Mucosa of gallbladder (tissue), 1 donor: ENCODE measurements at regions not wholly inside any gene's neighbourhood (a gene's known extent, or its start where the extent isn't known, plus 50 kb on each side); places are given as distances from the start of the nearest gene placed in this dataset.

Experiments
- DNase-seq: peaks from one replicate; pipeline ENCODE4 v3.0.0-alpha.2; 2020; ENCODE audit warnings: low spot score
- donor health status: DM: no; HTN: no; CAD: no.

GRCh38 chr9:78563269-78563668 is 266.3 kb downstream of the PSAT1 start:
- DNase-seq, result no peak

DNA sequence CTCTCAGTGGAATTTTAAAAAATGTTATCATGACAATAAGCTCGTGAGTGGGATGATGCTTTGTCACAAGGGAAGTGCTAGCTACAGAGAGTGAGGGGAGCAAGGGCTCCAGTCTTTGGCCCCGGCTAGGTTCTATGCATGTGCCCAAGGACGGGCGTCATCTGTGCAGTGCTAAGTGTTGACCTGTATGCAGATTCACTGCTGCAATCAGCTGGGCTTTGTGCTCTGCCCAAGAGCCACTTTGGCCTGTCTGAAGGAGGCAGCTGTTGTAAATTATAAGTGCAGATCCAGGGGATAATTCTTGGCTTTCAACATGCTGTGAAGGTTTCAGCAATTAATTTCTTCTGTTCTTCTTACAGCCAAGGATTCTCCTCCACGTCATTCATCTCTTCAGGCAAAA is 268.6 kb downstream of the PSAT1 start:
- no peak for DNase-seq

DNA sequence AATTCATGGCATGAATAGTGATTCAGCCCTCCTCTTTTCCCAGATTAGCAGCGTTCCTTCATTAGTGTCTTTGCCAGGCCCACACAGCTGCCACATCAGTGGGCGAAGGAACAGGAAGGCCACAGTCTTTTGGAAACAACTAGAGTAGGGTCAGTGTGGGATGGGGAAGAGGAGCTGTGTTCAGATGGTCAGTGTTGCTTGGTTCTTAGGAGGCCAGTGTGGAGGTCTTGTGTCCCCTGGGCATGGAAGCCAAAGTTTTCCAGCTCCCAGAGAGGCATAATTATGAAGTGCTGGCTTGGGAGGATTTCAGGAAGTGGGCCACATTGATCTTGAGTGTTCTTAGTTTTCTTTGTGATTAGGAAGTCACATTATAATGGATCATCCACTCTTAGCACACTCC is 269.6 kb downstream of the PSAT1 start:
- no peak for DNase-seq

DNA sequence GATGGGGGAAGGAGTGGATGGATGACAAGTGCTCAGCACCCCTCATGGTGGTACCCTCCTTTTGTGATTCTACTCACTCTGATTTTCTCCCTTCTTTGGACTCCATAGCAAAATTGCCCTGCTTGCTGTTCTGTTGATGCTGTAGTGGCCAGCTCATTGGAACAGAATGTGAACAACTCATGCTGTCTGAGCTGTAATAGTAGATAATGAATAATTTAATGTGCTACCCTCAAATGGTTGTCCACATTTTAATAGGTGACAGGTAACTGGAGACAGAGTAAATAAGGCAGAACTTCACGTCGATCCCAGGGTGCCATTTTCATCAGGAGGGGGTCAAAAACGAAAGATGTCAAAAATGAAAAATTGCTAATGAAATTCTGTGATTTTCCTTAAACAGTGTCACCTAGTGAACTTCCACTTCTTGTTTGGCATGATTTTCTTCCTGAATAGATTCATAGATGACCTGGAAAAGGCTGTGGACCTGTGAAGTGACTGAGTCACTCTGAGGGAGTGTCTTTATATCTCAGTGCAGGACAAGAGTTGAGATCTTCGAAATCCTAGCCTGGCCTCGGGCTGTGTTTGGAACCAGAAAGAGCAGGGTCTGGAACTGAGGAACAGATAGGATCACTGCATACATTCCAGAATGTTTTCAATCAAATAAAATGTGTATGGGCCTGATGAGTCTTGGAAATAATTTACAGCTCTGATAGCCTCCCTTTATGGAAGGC is 270.2 kb downstream of the PSAT1 start:
- no peak for DNase-seq

- DNase-seq, result no peak
These were observed 270.8 kb downstream of the PSAT1 start for GRCh38 chr9:78567693-78568092.

DNA sequence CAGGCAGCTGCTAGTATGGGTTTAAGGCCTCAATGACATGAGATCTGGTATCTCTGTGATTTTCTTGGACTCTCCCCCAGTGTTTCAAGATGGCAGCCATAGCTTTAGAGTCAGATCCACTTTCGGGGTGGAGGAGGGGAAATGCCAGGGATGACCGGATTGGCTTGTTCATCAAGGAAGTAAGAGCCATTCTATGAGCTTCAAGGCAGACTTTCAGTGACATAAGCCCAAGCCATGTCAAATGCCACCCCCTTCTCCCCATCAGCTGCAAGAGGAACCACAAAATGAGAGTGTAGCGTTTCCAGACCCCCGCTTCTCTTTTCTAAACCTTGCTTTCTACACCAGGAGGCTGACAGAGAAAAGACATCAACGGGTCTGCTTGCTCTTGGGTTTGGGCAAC is 271.8 kb downstream of the PSAT1 start:
- DNase-seq, result no peak

DNA sequence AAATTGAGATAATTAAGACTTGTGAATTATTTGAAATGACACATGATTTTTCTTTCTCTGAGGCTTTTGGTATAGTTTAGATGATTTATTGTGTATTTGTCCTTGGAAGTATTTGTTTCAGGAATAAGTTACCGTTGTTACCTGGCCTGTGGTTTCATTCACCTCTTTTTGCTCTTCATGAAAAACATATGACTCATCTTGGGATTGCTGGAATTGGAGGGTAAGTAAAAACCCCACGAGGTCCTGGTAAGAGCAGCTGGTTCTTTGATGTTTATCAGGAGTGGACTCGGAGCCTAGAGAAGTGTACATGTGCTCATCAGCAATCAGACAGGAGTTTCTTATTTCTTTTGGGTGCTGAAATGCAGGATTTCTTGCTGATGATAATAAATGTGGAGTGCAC is 275.3 kb downstream of the PSAT1 start:
- no peak for DNase-seq

DNA sequence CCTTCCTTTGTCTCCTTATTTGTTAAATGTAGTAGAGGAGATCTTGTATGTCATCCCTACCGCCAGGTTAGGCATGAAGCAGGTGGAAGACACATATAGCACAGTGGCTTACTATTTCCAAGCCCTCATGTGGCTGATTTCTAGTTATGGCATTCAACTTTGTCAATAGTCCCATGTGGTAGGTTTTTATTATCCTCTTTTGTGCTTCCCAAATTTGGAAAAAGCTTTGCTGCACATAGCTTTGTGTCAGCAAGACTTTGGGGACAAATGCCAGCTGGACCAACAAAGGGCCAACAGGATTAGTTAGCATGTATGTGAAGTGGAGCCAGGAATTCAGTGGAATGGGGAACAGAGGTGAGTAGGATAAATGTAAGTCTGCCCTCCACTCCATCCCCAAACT is 276.3 kb downstream of the PSAT1 start:
- no peak for DNase-seq

GRCh38 chr9:78573669-78574068 is 276.7 kb downstream of the PSAT1 start:
- no peak for DNase-seq

DNA sequence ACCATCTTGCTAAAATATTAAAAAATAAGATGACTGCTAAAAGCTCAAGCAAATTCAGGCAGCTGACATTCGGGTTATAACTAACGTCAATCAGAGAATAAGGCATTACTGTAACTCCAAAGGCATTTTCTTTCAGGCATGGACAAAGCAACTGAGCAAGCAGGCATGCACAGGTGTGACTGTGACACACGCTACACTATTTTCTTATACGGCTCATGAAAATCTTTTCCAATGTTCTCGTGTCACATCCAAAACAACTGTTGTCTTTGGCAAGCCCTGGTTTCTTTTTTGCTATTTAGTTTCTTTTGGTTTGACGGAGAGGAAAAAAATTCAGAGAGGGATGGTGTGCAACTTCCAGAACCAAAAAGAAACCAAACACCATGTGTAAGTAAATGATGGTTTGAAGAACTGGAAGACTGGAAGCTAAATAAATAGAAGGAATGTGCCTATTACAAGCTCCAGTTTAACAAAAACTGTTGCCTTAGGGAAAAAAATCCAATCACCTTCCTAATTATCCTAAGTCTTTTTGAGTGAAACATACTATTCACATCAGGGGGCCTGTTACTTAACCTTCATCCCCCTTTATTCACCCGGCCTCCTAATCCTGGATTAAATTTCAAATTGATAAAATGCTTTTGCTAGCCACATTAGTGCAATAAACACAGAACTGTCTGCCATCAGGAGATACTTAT is 277.6 kb downstream of the PSAT1 start:
- DNase-seq, result no peak

DNA sequence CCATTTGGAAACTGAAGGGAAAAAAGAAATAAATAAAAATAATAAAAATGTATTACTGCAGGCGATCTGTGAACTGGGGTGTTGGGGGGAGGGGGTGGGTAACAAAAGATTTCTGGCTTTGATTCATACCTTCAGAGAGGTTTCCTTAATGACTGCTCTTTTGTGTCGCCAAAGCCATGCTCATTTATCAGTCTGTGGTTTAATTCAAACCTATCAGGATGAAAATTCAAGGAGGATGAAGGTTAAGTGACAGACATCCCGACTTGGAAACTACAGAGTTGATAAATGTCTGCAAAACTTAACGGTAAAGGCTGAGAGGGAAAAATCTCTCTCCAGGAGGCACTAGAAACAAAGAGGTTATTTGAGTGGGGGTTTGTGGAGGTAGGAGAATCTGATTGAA is 278.2 kb downstream of the PSAT1 start:
- no peak for DNase-seq

DNA sequence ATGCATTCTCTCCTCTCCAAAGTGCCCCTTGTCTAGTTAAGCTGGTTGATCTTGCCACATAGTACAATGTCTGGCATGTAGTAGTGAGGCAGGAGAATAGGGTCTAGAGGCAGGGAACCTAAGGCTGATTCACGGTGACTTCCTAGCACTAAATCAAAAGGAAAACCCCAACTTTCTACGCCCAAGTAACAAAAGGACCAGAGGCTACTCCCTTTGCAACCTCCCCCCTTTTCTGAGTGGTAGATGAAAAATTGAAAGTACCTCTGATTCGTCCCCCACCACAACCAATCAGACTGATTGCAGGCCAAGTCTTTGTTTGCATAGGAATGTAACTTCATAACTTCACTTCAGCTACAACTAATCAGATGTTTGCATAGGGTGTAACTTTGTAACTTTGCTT is 278.8 kb downstream of the PSAT1 start:
- no peak for DNase-seq

DNA sequence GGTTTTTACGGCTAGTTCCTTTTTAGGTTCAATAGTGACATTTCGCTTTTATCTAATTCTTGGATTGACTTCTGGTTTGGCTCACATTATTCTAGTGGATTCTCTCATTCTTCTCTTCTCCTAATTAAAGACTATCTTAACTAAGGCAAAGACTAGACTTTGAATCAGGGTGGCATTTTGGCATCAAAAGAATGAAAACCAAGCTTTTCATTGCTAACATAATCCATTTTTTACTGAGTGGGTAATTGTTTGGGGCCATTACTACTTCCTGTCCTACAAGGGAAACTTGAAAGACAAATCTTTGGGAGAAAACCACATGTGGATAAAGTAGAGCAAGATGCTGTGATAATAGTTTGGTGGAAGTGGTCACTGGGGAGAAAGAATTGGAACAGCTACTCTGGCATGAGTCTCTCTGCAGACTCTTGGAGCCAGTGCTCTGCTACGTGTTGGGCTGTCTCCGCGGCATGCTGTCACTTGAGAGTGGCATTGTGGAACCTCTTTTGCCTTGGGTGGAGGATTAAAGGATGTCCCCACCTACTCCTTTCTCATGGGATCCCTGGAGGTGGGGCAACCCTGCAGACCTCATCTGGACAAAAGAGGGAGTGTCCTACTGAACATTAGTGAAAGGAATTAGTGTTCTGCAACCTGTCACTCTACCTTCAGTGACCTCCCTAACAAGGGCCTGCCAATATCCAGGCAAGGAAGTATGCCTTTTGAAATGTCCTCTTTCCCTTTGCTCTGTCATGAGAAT is 280.4 kb downstream of the PSAT1 start:
- no peak for DNase-seq

GRCh38 chr9:78578072-78578471 is 281.1 kb downstream of the PSAT1 start:
- DNase-seq, result no peak

GRCh38 chr9:78582821-78583220 is 285.9 kb downstream of the PSAT1 start:
- DNase-seq, result no peak

DNA sequence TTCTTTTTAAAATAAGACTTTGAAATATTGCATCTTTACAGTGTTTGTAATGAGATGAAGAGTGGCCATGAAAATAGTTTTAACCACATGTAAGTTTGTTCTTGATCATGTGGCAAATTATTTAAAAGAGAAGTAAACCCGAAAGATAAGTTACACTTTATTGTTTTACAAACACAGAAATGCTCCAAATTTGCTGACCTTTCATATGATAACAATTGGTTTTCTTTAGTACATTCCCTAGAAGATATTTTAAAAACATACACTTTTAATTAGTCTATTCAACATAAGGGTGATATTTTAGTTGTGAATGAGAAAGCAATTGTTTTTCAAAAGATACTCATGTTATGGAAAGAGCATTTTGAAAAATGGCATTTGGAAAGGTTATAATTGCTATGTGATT is 287.7 kb downstream of the PSAT1 start:
- DNase-seq, result no peak

DNA sequence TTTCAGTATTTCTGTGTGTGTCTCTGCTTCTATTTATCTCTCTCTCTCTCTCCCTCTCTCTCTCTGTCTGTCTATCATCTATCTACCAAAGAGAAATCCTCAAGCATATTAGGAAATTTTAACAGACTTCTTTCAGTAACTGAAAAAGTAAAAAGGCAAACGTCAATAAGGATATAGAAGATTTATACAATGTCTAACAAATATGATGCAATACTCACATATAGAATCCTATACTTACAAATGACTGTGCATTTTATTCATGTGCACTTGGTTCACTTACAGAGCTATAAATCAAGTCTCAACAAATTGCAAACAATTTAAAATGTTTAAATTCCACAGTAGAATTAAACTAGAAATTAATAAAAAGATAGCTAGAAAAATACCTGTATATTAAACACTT is 289.0 kb downstream of the PSAT1 start:
- DNase-seq, result no peak

DNA sequence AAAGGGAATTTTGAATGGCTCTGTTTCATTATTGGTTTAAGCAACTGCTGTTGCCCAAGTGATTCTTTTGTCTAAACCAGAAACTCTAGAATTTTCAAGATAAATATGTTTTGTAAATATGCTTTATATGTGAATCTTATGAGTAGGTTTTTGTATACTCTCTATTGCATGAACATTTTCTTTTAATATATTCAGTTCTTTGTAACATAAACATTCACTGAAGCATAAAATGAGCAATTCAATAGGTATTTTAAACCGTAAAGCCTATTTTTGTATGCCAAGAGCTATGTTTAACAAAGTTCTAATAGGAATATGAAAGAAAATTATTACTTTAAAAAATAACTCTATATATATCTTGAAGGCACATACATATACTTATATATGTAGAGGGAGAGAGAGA is 293.1 kb downstream of the PSAT1 start:
- DNase-seq, result no peak

DNA sequence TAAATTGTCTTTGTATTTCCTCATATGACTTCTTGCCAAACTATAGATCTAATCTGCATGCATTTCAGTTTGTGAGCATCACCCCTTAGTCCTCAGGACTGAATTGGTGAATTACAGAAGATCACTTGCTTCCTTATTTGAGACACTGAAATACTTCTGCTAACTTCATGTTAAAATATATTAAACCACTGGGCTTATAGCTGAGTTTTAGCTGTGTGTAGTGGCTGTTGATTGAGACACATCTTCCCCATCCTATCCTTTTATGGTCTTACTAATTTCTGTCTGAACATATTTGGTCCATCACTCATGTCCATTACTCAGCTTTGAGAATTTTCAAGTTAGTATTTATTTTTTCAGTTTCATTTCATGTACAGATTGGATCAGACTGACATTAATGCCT is 295.9 kb downstream of the PSAT1 start:
- no peak for DNase-seq

GRCh38 chr9:78595200-78595945 is 298.4 kb downstream of the PSAT1 start:
- no peak for DNase-seq

- DNase-seq, result no peak
These were observed 299.4 kb downstream of the PSAT1 start for GRCh38 chr9:78596346-78596745.

GRCh38 chr9:78598120-78598519 is 301.2 kb downstream of the PSAT1 start:
- DNase-seq, result no peak
